ENCODE measurements at regions not wholly inside any gene's neighbourhood (a gene's known extent, or its start where the extent isn't known, plus 50 kb on each side); places are given as distances from the start of the nearest gene placed in this dataset.

DNA sequence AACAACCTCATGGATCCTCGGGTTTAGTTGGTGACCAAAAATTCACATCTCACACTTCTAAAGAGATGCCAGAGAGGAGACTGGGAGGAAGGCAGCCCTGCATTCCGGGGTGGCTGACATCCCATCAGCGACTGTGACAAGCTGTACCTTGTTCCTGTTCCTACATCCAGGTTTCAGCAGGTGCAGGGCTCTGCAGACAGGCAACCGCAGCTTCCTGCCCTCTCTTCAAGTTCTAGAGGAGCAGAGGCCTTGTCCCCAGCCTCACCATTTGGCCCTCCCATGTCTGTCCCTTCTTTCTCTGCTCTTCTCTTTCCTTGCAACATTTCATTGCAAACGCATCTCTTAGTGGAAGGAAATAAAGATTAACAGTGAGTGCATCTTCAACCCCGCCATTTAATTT is 454.6 kb downstream of the IRX1 start:
- Histone ChIP-seq H3K9me3 (no peaks in the 10 kb centered on the region), H3K4me3 (no peak overlapping the region), H3K27ac (no peak overlapping the region), H3K4me1 (no peaks in the 10 kb centered on the region), H3K4me2 (no peak overlapping the region)
- ChIA-PET CTCF (no interaction called here), POLR2A (no interaction called here)
- FAIRE-seq = no peak
- no peak for DNase-seq (ENCODE audit: low read depth in 1 of 2, low spot score in 1 of 2)
- 13% methylated on average over 6 of the region's 6 CpGs for WGBS (ENCODE audit: missing lambda C conversion rate)
- no peak for TF ChIP-seq TFCP2L1 (CRISPR knock-in tag; IDR thresholded peaks at IDR 0.05)
- TF ChIP-seq MYC (IDR thresholded peaks at IDR 0.05; ENCODE audit: borderline replicate concordance, low read length) = no peak
- no peak for TF ChIP-seq FOSB (CRISPR knock-in tag; IDR thresholded peaks at IDR 0.05)
- TF ChIP-seq ESRRA (IDR thresholded peaks at IDR 0.05; ENCODE audit: borderline replicate concordance, low read length) = no peak
- no peak for TF ChIP-seq EHMT2 (IDR thresholded peaks at IDR 0.05; ENCODE audit: low read depth)
- no peak for TF ChIP-seq MAX (IDR thresholded peaks at IDR 0.05)
- TF ChIP-seq FOXS1 (CRISPR knock-in tag; IDR thresholded peaks at IDR 0.05) = no peak
- no peak for TF ChIP-seq HMGXB4 (CRISPR knock-in tag; IDR thresholded peaks at IDR 0.05; ENCODE audit: borderline replicate concordance)
- TF ChIP-seq GATA3 (IDR thresholded peaks at IDR 0.05; ENCODE audit: borderline replicate concordance) = no peak
- TF ChIP-seq HOXB5 (CRISPR knock-in tag; IDR thresholded peaks at IDR 0.05) = no peak
- no peak for TF ChIP-seq CBX8 (IDR thresholded peaks at IDR 0.05)
- TF ChIP-seq MAFK (IDR thresholded peaks at IDR 0.05; ENCODE audit: partially characterized antibody) = no peak
- no peak for TF ChIP-seq ELK1 (IDR thresholded peaks at IDR 0.05; ENCODE audit: low read depth, low read length)
- TF ChIP-seq KDM1A (IDR thresholded peaks at IDR 0.05; ENCODE audit: low read depth) = no peak
- no peak for TF ChIP-seq NR3C1 (IDR thresholded peaks at IDR 0.05)
- TF ChIP-seq, protein P1, sequence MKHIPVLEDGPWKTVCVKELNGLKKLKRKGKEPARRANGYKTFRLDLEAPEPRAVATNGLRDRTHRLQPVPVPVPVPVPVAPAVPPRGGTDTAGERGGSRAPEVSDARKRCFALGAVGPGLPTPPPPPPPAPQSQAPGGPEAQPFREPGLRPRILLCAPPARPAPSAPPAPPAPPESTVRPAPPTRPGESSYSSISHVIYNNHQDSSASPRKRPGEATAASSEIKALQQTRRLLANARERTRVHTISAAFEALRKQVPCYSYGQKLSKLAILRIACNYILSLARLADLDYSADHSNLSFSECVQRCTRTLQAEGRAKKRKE (CRISPR knock-in tag; IDR thresholded peaks at IDR 0.05; ENCODE audit: low read depth) = no peak
- ATAC-seq = no peak

DNA sequence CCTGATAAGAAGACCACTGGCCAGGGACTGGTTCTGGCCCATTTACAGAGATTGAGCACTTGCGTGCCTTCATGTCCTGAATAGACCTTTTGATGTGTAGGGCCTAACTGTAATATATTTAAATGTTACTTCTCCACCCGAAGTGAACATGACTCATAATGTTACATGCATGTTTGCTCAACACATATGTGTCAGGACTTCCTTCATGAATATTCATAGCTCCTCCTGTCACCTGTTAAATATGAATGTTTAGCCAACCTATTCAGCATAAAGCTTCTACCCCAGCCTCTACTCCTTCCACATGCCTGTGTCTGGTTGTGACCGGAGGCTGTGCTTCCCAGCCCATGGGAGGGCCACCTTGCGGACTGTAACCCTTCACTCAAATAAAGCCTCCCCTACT is 457.5 kb downstream of the IRX1 start:
- TF ChIP-seq CEBPB (IDR thresholded peaks at IDR 0.05) (no peak), HMGXB4 (CRISPR knock-in tag; IDR thresholded peaks at IDR 0.05; ENCODE audit: borderline replicate concordance) (no peak), ELK1 (IDR thresholded peaks at IDR 0.05; ENCODE audit: low read depth, low read length) (no peak), ZFP36 (IDR thresholded peaks at IDR 0.05; ENCODE audit: borderline replicate concordance, partially characterized antibody) (no peak), RARB (CRISPR knock-in tag; IDR thresholded peaks at IDR 0.05) (no peak), REST (IDR thresholded peaks at IDR 0.05) (no peak), FOXS1 (CRISPR knock-in tag; IDR thresholded peaks at IDR 0.05) (no peak)
- TF ChIP-seq, protein P2, sequence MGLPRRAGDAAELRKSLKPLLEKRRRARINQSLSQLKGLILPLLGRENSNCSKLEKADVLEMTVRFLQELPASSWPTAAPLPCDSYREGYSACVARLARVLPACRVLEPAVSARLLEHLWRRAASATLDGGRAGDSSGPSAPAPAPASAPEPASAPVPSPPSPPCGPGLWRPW (IDR thresholded peaks at IDR 0.05) = no peak
- TF ChIP-seq, protein P3, sequence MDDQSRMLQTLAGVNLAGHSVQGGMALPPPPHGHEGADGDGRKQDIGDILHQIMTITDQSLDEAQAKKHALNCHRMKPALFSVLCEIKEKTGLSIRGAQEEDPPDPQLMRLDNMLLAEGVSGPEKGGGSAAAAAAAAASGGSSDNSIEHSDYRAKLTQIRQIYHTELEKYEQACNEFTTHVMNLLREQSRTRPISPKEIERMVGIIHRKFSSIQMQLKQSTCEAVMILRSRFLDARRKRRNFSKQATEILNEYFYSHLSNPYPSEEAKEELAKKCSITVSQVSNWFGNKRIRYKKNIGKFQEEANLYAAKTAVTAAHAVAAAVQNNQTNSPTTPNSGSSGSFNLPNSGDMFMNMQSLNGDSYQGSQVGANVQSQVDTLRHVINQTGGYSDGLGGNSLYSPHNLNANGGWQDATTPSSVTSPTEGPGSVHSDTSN (IDR thresholded peaks at IDR 0.05) = no peak
- no peaks in the 10 kb centered on the region for H3K9me3 ChIP-seq
- no peaks in the 10 kb centered on the region for H3K4me1 ChIP-seq
- ATAC-seq = no peak
- POLR2A ChIA-PET = no interaction called here
- no peak overlapping the region for H3K27ac ChIP-seq
- no peak overlapping the region for H3K4me2 ChIP-seq
- 15% methylated on average over 4 of the region's 4 CpGs for WGBS (ENCODE audit: missing lambda C conversion rate)
- CTCF ChIA-PET = no interaction called here
- no peak for DNase-seq (ENCODE audit: low read depth in 1 of 2, low spot score in 1 of 2)
- no peak for FAIRE-seq
- H3K4me3 ChIP-seq = no peak overlapping the region
